ENCODE measurements at regions not wholly inside any gene's neighbourhood (a gene's known extent, or its start where the extent isn't known, plus 50 kb on each side); places are given as distances from the start of the nearest gene placed in this dataset.

- TF ChIP-seq CTCF (IDR thresholded peaks at IDR 0.05) (no peak), ZFX (IDR thresholded peaks at IDR 0.05; ENCODE audit: borderline replicate concordance) (no peak)
Observed at GRCh38 chr1:232437510-232437909, 192.4 kb downstream of the SIPA1L2 start.

Data from 22Rv1 (cell line).